Activated T-helper 17 cell treated with anti-CD3 and anti-CD28 coated beads, Interleukin-2, amount 50 U/mL, for 72 hours (primary cell): ENCODE measurements at regions not wholly inside any gene's neighbourhood (a gene's known extent, or its start where the extent isn't known, plus 50 kb on each side); places are given as distances from the start of the nearest gene placed in this dataset.
"Not testable (repeated sequence)": the region's sequence is repeated elsewhere in the genome, so short reads cannot be mapped to it uniquely, and the experiment has no call there.

Experiments used
- ATAC-seq: fragments of 150-1000 bp; cut with Tn5 transposase; replicated peaks from 2 replicates; pipeline ENCODE4 v1.10.0; 2021; ENCODE audit warnings: mild to moderate bottlenecking, moderate library complexity
- H3K27ac Mint-ChIP-seq: one replicate; pipeline ENCODE4 v1.8.0; 2022; ENCODE audit warnings: mixed read lengths
- H3K27me3 Mint-ChIP-seq: one replicate; pipeline ENCODE4 v1.8.0; 2022; ENCODE audit warnings: mixed read lengths
- H3K36me3 Mint-ChIP-seq: one replicate; pipeline ENCODE4 v1.8.0; 2022; ENCODE audit warnings: low read depth, mild to moderate bottlenecking, mixed read lengths
- H3K4me1 Mint-ChIP-seq: one replicate; pipeline ENCODE4 v1.8.0; 2022; ENCODE audit warnings: mixed read lengths
- H3K4me3 Mint-ChIP-seq: one replicate; pipeline ENCODE4 v1.8.0; 2022; ENCODE audit warnings: mild to moderate bottlenecking, mixed read lengths
- H3K9me3 Mint-ChIP-seq: one replicate; pipeline ENCODE4 v1.8.0; 2022; ENCODE audit warnings: mixed read lengths

- H3K9me3 Mint-ChIP-seq = peaks cover 10% of the 10 kb centered on the region
- H3K4me3 Mint-ChIP-seq = no peak overlapping the region
- ATAC-seq = no peak
- H3K36me3 Mint-ChIP-seq = no peaks in the 10 kb centered on the region
- no peaks in the 10 kb centered on the region for H3K27me3 Mint-ChIP-seq
- no peak overlapping the region for H3K27ac Mint-ChIP-seq
- no peaks in the 10 kb centered on the region for H3K4me1 Mint-ChIP-seq
Observed at GRCh38 chr2:4914551-4914950, 777.6 kb upstream of the SOX11 start.

DNA sequence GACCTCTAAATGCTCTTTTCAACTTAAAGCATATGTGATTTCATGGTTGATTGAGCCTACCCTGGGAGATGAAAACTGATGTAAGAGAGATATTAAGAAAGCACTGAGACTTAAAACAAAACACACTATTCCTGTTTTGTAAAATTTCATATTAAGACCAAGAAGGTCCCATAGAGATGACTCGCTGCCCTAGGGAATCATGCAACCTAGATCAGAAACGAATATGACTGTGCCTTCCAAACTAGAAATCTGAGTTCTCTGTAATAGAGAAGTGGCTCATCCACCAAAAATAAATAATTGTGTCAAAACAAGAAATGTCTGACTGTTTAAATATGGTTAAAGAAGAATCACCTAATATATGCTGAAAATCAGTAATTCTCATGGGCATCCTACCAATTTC lies 776.8 kb upstream of the SOX11 start:
- Mint-ChIP-seq H3K27ac (no peak overlapping the region), H3K4me3 (no peak overlapping the region), H3K27me3 (no peaks in the 10 kb centered on the region), H3K9me3 (peaks cover 7% of the 10 kb centered on the region), H3K4me1 (no peaks in the 10 kb centered on the region), H3K36me3 (no peaks in the 10 kb centered on the region)
- no peak for ATAC-seq

DNA sequence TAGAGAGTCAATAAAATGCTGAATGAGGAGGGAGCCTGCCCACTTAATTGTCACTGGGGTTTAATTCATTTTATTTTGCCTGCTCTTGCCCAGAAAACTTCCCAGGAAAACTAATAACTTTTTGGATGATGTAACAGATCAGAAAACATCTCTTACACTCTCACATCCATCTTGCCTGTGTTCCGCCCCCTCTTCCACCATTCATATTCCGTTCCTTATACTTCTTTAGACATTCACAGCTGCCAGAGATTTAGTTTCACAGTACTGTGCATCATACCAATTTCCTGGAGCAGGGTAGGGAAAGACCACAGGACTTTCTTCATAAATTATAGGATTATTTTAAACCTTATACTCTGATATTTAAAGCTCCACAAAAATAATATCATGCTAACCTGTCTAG lies 776.1 kb upstream of the SOX11 start:
- no peaks in the 10 kb centered on the region for H3K27me3 Mint-ChIP-seq
- H3K4me3 Mint-ChIP-seq = no peak overlapping the region
- H3K27ac Mint-ChIP-seq = no peak overlapping the region
- H3K36me3 Mint-ChIP-seq = no peaks in the 10 kb centered on the region
- peaks cover 7% of the 10 kb centered on the region for H3K9me3 Mint-ChIP-seq
- ATAC-seq = no peak
- H3K4me1 Mint-ChIP-seq = no peaks in the 10 kb centered on the region

- no peaks in the 10 kb centered on the region for H3K27me3 Mint-ChIP-seq
- H3K4me3 Mint-ChIP-seq = no peak overlapping the region
- H3K27ac Mint-ChIP-seq = no peak overlapping the region
- ATAC-seq = no peak
- H3K9me3 Mint-ChIP-seq = peaks cover 16% of the 10 kb centered on the region
- no peaks in the 10 kb centered on the region for H3K36me3 Mint-ChIP-seq
- no peaks in the 10 kb centered on the region for H3K4me1 Mint-ChIP-seq
Observed at GRCh38 chr2:4930704-4931103, 761.5 kb upstream of the SOX11 start.

- H3K4me3 Mint-ChIP-seq = no peak overlapping the region
- no peak overlapping the region for H3K27ac Mint-ChIP-seq
- no peak for ATAC-seq
- peaks cover 16% of the 10 kb centered on the region for H3K9me3 Mint-ChIP-seq
- H3K4me1 Mint-ChIP-seq = no peaks in the 10 kb centered on the region
- no peaks in the 10 kb centered on the region for H3K27me3 Mint-ChIP-seq
- no peaks in the 10 kb centered on the region for H3K36me3 Mint-ChIP-seq
Observed at GRCh38 chr2:4931721-4932365, 760.3 kb upstream of the SOX11 start.

- ATAC-seq, H3K4me1 Mint-ChIP-seq, H3K36me3 Mint-ChIP-seq, H3K4me3 Mint-ChIP-seq, H3K27ac Mint-ChIP-seq, H3K27me3 Mint-ChIP-seq: not testable (repeated sequence)
- peaks cover 10% of the 10 kb centered on the region for H3K9me3 Mint-ChIP-seq
Observed at GRCh38 chr2:4935291-4935690, 756.9 kb upstream of the SOX11 start.

DNA sequence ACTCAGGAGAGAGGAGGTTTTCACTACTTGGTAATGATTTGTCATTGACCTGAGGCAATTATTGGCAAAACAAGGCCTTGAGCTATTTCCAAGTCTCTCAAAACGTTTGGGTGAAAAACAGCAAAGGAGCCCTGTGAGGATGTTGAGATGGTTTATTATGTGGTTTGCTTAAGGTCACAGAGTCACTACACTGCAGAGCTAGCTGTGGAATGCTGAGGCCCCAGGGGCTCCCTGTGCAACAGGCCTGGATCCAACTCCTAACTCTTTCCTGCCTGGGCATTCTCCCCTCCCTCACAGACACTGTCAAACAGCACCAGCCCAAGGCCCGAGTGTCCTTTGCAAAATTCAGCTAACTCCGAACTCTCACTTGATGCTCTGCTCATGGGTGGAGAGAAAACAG lies 754.6 kb upstream of the SOX11 start:
- H3K4me3 Mint-ChIP-seq = no peak overlapping the region

GRCh38 chr2:4938206-4938605 lies 754.0 kb upstream of the SOX11 start:
- no peaks in the 10 kb centered on the region for H3K36me3 Mint-ChIP-seq
- H3K4me1 Mint-ChIP-seq = no peaks in the 10 kb centered on the region
- peaks cover 16% of the 10 kb centered on the region for H3K9me3 Mint-ChIP-seq
- H3K27me3 Mint-ChIP-seq = no peaks in the 10 kb centered on the region
- H3K27ac Mint-ChIP-seq = no peak overlapping the region
- H3K4me3 Mint-ChIP-seq = no peak overlapping the region
- no peak for ATAC-seq

More for the DNA sequence above, 754.6 kb upstream of the SOX11 start:
- Mint-ChIP-seq H3K27ac (no peak overlapping the region), H3K9me3 (peaks cover 19% of the 10 kb centered on the region), H3K36me3 (no peaks in the 10 kb centered on the region), H3K4me1 (no peaks in the 10 kb centered on the region), H3K27me3 (no peaks in the 10 kb centered on the region)
- ATAC-seq = no peak

- Mint-ChIP-seq H3K36me3 (no peaks in the 10 kb centered on the region), H3K4me3 (no peak overlapping the region)
- ATAC-seq = no peak
Observed at GRCh38 chr2:4942441-4942840, 749.7 kb upstream of the SOX11 start.

DNA sequence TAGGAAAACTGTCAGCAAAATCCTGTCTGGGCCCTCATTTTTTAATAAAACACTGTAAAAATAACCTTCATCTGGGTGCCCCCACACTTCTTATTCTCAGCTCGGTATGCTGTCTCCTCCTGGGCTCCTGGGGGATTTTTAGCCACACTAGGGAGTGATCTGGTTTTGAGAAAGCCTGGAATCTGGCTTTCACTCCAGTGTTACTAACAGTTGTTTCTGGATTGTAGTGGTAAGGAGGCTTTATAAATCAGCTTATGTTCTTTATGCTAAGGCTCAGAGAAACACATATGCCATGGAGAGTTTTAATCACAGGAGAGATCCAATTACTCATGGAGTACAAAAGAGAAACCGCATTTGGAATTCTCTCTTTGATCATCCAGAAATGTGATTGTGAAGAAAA lies 744.3 kb upstream of the SOX11 start:
- no peaks in the 10 kb centered on the region for H3K4me1 Mint-ChIP-seq
- H3K4me3 Mint-ChIP-seq = no peak overlapping the region
- no peaks in the 10 kb centered on the region for H3K36me3 Mint-ChIP-seq
- no peaks in the 10 kb centered on the region for H3K27me3 Mint-ChIP-seq
- no peak overlapping the region for H3K27ac Mint-ChIP-seq
- ATAC-seq = no peak
- H3K9me3 Mint-ChIP-seq = no peaks in the 10 kb centered on the region

More at GRCh38 chr2:4942441-4942840, 749.7 kb upstream of the SOX11 start:
- Mint-ChIP-seq H3K27ac (no peak overlapping the region), H3K9me3 (peaks cover 12% of the 10 kb centered on the region), H3K27me3 (no peaks in the 10 kb centered on the region), H3K4me1 (no peaks in the 10 kb centered on the region)

- Mint-ChIP-seq H3K36me3 (no peaks in the 10 kb centered on the region), H3K27me3 (no peaks in the 10 kb centered on the region), H3K27ac (no peak overlapping the region), H3K4me1 (no peaks in the 10 kb centered on the region), H3K9me3 (peaks cover 4% of the 10 kb centered on the region), H3K4me3 (no peak overlapping the region)
- ATAC-seq = no peak
Observed at GRCh38 chr2:4951368-4951767, 740.8 kb upstream of the SOX11 start.

GRCh38 chr2:4959219-4959618 lies 733.0 kb upstream of the SOX11 start:
- no peaks in the 10 kb centered on the region for H3K4me1 Mint-ChIP-seq
- H3K27me3 Mint-ChIP-seq = no peaks in the 10 kb centered on the region
- no peak overlapping the region for H3K27ac Mint-ChIP-seq
- no peak for ATAC-seq
- H3K4me3 Mint-ChIP-seq = no peak overlapping the region
- peaks cover 4% of the 10 kb centered on the region for H3K9me3 Mint-ChIP-seq
- H3K36me3 Mint-ChIP-seq = no peaks in the 10 kb centered on the region

GRCh38 chr2:4962419-4962818 lies 729.8 kb upstream of the SOX11 start:
- ATAC-seq = no peak
- Mint-ChIP-seq H3K4me1 (no peaks in the 10 kb centered on the region), H3K27ac (no peak overlapping the region), H3K9me3 (peaks cover 8% of the 10 kb centered on the region), H3K4me3 (no peak overlapping the region), H3K27me3 (no peaks in the 10 kb centered on the region), H3K36me3 (no peaks in the 10 kb centered on the region)

DNA sequence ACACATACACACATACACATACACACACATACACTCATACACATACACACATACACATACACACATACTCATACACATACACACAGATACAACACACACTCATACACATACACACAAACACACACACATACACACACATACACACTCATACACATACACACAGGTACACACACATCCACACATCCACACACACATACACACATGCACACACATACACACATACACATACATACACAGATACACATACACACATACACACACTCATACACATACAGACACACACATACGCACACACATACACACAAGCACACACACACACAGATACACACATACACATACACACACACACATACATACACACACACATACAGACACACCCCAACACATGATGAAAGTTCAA lies 729.1 kb upstream of the SOX11 start:
- Mint-ChIP-seq H3K36me3 (no peaks in the 10 kb centered on the region), H3K27me3 (no peaks in the 10 kb centered on the region)
- no peak for ATAC-seq

DNA sequence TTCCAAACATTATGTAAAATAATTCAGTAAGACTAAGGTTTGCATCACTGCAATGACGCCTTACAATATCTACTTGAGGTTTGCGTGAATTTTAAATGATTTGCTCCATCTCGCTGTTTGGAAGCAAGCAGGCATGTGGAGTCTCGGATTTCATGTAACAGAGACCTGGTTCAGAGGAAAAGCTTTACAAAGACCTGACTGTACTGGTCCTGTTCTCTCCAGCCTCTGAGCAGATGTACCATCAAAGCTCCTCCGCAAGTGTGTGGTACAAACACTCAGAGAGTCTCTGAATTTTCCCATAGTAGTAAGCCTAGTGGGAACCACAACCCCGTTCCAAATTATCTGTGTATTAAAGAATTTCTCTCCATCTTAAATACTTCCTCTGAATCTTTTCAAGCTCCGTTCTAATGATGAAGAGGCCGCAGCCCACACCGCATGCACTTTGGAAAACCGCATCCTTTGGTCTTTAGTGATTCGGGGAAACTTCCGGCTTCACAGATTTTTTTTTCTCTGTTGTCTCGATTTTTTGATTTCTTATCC lies 728.1 kb upstream of the SOX11 start:
- Mint-ChIP-seq H3K27me3 (no peaks in the 10 kb centered on the region), H3K27ac (no peak overlapping the region), H3K4me1 (no peaks in the 10 kb centered on the region), H3K36me3 (no peaks in the 10 kb centered on the region), H3K9me3 (peaks cover 11% of the 10 kb centered on the region), H3K4me3 (no peak overlapping the region)
- no peak for ATAC-seq

More for the DNA sequence above, 729.1 kb upstream of the SOX11 start:
- Mint-ChIP-seq H3K4me1 (no peaks in the 10 kb centered on the region), H3K27ac (no peak overlapping the region), H3K4me3 (no peak overlapping the region), H3K9me3 (peaks cover 11% of the 10 kb centered on the region)

DNA sequence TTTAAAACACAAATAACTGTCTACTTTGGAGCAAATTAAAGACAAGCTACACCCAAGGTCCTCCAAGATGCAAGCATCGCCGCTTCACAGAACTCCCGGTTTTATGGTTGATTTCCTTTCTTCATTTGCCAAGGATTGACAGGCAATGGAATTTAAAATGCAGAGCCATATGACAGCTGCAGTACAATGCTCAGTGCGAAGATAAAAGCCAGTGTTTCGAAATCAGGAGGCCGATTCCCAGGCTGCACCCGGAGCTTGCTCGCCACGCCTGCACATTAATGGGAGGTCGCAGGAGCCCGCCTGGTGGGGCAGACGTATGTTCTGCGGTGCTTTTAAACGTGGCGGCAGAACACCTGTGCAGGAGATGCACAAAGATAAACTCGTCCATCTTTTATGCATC lies 727.6 kb upstream of the SOX11 start:
- no peak for ATAC-seq

More for the DNA sequence above, 727.6 kb upstream of the SOX11 start:
- H3K9me3 Mint-ChIP-seq = peaks cover 11% of the 10 kb centered on the region
- no peak overlapping the region for H3K27ac Mint-ChIP-seq
- no peaks in the 10 kb centered on the region for H3K36me3 Mint-ChIP-seq
- no peak overlapping the region for H3K4me3 Mint-ChIP-seq
- no peaks in the 10 kb centered on the region for H3K27me3 Mint-ChIP-seq
- no peaks in the 10 kb centered on the region for H3K4me1 Mint-ChIP-seq
